NOMO-1 treated with dmso at 0.1 percent for 144 hours (cell line): ENCODE measurements at regions not wholly inside any gene's neighbourhood (a gene's known extent, or its start where the extent isn't known, plus 50 kb on each side); places are given as distances from the start of the nearest gene placed in this dataset.

Experiments used
- DNase-seq: peaks from one replicate; lab custom pipeline; 2025; ENCODE audit not compliant: unreplicated experiment; lab: John Stamatoyannopoulos, UW

DNA sequence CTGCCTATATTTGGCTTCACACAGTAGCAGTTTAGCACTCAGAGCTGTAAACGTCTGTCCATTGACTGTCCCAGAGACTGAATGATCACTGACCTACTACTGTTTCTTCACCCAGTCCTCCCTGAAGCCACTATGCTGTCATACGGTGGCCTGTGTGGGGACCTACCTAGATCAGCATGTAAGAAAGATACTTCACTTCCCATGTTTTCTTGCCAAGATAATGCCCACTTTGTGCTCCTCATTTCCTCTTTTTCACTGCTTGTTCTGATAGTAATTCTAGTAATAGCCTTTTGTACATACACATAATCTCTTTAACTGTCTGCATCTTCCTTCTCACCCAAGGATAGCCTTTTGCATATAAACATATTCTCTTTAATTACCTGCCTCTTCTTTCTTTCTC is 109.9 kb upstream of the TIAM2 start:
- no peak for DNase-seq

DNA sequence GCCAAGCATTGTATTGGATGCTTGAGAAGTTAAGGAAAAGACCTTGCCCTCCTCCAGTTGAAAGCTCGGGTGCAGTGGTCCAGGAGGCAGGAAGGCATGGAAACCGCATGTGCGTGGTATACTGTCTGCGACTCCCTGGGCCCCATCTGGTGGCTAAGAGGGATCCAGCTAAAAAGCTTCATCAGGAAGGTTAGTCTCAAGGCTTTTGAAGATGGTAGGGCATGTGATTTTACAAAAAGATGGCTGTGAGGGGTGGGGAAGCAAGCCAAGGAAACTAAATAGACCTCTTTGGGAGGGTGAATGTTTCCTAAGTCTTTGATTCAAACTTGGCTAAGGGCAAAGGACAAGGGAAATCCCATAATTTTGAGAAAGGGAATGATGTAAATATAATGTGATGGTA is 109.1 kb upstream of the TIAM2 start:
- no peak for DNase-seq

DNA sequence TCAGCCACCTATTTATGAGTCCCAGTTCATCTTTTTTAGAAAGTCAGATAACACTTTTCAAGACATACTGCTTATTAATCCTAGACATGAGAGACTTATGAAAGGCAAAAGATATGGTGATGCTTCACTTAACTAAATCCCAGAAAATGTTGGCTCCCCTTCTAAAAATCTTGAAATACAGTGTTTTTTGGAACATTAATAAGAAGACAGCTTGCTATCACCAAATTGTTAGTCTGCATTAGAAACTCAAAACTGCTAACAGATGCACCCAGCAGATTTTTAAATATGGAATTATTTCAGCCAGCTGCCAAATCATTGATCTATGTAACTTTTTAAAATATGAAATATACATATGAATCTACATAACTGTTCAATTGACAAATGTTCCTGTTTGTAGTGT is 108.6 kb upstream of the TIAM2 start:
- DNase-seq = no peak

GRCh38 chr6:154887051-154887450 is 108.1 kb upstream of the TIAM2 start:
- no peak for DNase-seq

DNA sequence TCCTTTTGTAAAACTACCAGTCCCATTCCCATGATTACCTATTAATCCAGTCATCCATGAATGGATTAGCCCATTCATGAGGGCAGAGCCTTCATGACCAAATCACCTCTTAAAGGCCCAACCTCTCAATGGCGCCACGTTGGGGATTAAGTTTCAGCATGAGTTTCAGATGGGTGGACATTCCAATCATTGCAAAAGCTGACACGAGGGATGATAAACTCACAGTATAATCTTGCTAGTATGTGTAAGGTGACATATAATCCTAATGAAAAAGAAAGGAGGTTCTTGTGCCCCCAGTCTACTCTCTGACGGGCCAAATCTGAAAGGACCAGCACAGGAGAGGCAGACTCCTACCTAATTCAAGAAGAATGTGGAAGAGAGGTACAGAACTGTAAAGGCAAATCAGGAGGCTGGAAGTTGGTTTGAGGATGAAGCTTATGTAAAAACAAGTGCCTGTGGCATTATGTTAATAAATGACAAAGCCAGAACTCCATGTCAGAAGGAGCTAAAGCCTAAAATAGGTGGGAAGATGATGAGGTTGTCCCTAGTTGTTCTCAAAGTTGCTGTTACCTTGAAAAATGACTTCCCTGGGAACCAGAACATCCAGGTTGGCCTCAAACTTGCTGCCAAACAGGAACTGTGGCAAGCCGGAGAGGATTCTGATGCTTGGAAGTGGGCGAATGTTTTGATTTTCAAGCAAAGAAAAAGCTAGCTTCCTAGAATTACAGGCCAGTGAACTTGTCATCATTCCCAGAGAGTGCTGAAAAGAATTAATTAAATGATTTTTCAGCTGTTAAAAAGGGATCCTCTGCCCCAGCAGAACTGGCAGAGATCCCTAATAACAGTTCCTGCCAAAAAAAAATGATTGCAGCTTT is 106.5 kb upstream of the TIAM2 start:
- DNase-seq = no peak

GRCh38 chr6:154890874-154891273 is 104.2 kb upstream of the TIAM2 start:
- no peak for DNase-seq

- DNase-seq = no peak
These were observed 103.2 kb upstream of the TIAM2 start for GRCh38 chr6:154891901-154892300.

DNA sequence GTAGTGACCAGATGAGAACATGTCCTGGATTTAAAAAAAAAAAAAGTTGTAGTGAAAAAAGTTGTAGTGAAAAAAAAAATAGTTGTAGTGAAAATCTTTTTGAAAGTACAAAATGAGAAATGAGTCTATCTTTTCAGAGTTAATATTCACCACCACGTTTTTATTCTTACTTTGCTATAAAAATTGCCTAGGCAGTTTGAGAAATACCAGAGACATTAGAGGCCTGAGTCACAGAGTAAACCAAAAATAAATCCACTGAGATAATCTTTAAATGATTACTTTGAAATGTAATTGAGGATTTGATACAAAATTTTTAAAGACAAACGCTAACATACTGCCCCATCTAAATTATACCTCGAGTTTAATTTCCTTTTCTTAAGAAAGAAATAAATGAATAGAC is 101.2 kb upstream of the TIAM2 start:
- no peak for DNase-seq

GRCh38 chr6:154894902-154895301 is 100.2 kb upstream of the TIAM2 start:
- DNase-seq = peak; percentile 4

DNA sequence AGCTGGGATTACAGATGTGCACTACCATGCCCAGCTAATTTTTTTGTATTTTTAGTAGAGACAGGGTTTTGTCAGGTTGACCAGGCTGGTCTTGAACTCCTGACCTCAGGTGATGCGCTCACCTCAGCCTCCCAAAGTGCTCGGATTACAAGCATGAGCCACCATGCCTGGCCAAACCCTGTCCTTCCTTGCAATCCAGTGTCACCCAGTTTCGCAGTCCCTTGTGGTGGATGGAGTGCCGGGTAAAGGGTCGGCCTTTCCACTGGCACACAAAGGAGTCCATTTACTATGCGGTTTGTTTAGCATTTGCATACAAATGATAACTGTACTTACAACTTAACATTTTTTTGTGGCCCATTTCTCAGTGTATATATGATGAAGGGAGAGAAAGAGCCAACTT is 99.3 kb upstream of the TIAM2 start:
- no peak for DNase-seq

DNA sequence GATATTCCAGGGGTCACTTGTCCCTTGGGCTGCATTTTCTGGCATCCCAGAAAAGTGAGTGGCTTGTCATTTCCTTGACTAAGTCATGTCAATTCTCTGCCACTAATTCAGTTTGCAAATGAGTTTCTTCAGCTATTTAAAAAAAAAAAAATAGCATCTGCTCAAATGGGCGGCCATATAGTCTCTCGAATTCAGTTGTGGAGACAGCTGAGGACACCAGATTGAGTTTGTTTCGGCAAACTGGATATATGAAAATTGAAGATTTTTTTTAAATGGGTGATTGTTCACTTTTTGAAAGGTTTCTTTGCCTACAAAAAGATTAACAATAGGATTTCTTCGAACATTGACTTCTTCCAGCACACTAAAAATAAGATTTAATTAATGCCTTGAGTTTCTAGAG is 96.3 kb upstream of the TIAM2 start:
- DNase-seq = no peak

- no peak for DNase-seq
These were observed 95.2 kb upstream of the TIAM2 start for GRCh38 chr6:154899824-154900463.

DNA sequence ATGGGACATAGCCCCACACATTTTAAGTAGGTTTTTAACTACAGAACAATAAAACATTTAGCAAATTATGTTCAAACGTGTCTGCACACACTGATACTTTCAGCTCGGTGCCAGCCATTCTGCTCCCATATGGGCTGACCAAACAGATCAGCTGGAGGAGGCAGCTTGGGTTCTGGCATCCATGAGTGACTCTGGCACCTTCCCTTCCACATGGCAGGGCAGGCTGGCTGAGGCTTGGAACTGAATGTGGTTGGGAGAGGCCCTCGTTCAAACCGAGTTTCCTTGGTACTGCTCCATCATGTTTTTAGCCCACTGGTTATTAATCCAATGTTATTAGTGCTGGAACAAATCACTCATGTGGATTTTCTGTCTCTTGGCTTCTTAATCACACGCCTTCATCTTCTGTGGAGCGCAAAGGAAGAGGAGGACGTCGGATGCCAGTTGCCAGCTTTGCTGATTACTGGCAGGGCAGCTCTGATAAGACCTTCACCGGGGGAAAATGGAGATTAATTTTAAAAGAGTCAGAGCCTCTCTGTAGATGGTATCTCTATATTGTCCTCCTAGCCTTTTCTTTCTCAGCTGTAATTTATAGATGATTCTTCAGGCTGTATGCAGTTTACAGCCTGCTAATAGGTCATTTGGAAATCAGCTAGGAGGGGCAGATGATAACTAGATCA is 93.1 kb upstream of the TIAM2 start:
- no peak for DNase-seq

GRCh38 chr6:154907291-154907690 is 87.8 kb upstream of the TIAM2 start:
- no peak for DNase-seq

DNA sequence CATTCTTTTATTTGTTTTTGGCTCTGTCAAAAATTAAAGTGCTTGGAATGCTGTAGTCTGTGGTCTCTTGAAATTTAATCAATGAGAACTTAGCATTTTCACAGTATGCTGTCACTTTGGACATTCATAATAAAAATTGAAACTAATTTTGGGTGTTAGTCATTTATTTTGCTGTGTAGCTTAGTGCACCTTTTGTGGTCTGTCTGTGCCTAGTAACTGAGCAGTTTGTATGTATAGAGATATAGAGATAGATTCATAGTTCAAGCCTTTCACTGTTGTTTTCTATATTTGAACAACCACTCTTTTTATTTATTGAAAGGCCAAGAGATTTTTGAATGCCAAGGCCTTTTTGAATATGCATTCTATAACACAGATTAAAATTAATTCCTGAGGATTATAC is 86.4 kb upstream of the TIAM2 start:
- no peak for DNase-seq

DNA sequence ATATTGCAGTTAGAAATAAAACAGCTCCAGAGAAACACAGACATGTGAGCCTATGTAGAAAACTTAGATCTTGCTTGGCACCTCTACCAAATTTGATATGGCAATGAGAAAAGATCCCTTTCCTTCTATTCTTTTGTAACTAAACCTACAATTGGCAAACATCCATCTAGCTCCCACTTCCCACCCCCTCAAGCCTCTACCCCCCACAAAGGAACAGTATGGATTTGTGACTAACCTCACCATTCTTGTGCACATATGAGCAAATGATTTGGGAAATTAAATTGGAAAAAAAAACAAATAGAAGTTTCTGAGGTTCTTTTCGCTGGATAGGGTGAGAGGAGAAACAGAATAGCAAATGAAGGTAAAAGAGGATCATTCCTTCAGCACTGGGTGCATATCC is 85.8 kb upstream of the TIAM2 start:
- DNase-seq = no peak

DNA sequence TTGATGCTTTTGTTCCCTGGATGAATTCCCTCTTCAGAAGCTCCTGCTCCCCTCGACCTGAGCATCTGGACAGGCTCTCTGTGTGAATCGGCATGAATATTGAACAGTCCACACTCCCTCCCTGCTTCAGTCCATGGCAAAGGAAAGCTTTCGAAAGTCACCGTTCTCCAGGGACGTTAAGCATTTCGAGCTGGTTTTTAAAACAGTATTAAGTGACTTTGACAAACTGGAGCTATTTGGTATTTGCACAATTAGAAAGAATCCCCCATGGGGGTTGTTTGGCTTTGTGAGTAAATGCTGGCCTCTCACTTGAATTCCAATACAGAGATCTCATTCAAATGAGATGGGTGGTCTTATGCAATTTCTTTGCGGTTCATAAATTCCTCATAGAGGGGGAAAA is 85.3 kb upstream of the TIAM2 start:
- no peak for DNase-seq

DNA sequence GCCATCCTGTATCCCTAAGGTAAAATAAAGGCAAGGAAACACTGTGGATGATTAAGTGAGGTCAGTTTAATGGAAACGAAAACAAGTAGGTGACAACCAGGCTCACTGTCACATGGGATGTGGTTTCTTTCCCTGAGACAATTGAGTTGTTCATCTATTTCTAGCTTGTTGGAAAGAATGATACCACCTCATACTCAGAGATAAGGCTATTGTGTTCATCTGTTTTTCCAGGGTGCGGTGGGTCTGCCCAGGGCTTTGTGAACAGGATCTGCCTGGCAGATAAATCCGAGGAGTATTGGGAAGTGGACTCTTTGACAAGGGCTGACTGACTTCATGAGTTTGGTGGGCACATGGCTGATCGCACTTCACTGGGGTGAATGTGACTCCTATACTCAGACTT is 80.8 kb upstream of the TIAM2 start:
- no peak for DNase-seq

DNA sequence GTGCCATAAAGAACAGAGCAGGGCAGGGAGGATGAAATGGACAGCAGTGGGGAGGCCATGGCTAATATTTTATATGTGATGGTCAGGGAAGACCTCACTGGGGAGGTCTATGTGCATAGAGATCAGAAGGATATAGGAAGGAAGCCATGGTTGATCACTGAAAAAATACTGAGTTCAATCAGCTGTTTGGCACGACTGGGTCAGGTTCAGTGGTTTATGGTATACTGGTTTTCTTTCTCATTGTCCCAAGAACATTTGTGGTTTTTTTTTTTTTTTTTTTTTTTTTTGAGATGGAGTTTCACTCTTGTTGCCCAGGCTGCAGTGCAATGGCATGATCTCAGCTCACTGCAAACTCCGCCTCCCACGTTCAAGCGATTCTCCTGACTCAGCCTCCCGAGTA is 78.3 kb upstream of the TIAM2 start:
- DNase-seq = no peak

DNA sequence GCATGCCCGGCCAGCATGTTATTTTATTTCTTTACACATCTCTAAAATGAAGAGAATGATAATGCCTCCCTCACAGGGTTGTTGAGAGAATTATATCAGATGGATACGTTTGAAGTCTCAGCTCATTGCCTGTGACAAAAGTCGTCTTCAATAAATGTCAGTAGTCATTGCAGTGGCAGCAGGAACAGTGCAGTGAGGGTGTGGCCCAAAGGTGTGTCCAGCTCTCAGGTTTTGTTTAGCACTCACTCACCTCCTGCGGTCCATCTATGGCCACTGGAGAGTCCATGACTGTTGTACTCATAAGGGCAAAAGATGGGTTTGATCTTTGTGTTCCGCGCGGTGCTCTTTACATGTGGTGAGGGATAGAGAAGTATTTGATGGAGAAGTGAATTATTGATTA is 77.2 kb upstream of the TIAM2 start:
- DNase-seq = no peak

DNA sequence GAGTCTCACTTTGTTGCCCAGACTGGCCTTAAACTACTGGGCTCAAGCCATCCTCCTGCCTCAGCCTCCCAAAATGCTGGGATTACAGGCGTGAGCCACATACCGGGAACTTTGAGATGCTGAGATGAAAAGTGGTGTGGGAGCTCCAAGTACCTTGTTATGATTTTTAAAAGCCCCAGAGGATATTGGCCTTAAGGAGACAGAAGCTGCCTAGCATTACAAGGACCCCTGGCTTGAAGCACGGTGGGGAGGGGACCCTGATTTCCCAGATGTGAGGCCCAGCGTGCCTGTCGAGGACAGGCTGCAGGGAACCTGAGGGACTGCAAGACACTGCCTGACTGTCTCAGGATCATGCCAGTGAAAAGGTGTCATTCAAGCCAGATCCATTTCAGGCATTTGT is 75.3 kb upstream of the TIAM2 start:
- DNase-seq = no peak

GRCh38 chr6:154920495-154921200 is 74.5 kb upstream of the TIAM2 start:
- no peak for DNase-seq
